HEK293 (cell line): ENCODE measurements at regions not wholly inside any gene's neighbourhood (a gene's known extent, or its start where the extent isn't known, plus 50 kb on each side); places are given as distances from the start of the nearest gene placed in this dataset.

ENCODE experiments used
- CTCF ChIA-PET: fragments of 350-600 bp; formaldehyde crosslinking; extraction: SDS; loops from one replicate; lab custom pipeline; 2021; ENCODE audit warnings: antibody characterized with exemption; lab: Yijun Ruan, JAX
- POLR2A ChIA-PET: fragments of 300-600 bp; formaldehyde crosslinking; extraction: SDS; loops from one replicate; lab custom pipeline; 2020; ENCODE audit warnings: antibody characterized with exemption, inconsistent platforms; lab: Yijun Ruan, JAX
- H3K27ac ChIP-seq: fragments of 200-500 bp; sonication (Bioruptor generic); 2 replicates; pipeline ENCODE4 v1.5.1; 2014; ENCODE audit warnings: low read depth, low read length, control low read depth, inconsistent platforms; ENCODE audit errors: extremely low read depth
- H3K36me3 ChIP-seq, 2 experiments: fragments of 200-500 bp in 1 of 2; sonication (Bioruptor generic) in 1 of 2; 1 replicate in 1 of 2; 2 replicates in 1 of 2; pipeline ENCODE4 v1.5.1; 2014 to 2017; ENCODE audit warnings: inconsistent platforms in 2 of 2, low read length in 2 of 2; ENCODE audit not compliant: control insufficient read depth in 2 of 2, insufficient read depth in 1 of 2
- H3K4me1 ChIP-seq: fragments of 200-500 bp; sonication (Bioruptor generic); 2 replicates; pipeline ENCODE4 v1.5.1; 2014; ENCODE audit warnings: mild to moderate bottlenecking, low read length, inconsistent platforms; ENCODE audit not compliant: control insufficient read depth, insufficient read depth
- H3K4me3 ChIP-seq: 2 replicates; pipeline ENCODE4 v1.5.1; 2011; ENCODE audit warnings: low read depth, mild to moderate bottlenecking, control low read depth, low read length, moderate library complexity
- H3K9me3 ChIP-seq: fragments of 200-500 bp; sonication (Bioruptor generic); 2 replicates; pipeline ENCODE4 v1.5.1; 2014; ENCODE audit warnings: low read depth, low read length, inconsistent platforms; ENCODE audit not compliant: control insufficient read depth, insufficient read depth
- AEBP2 ChIP-seq: fragments of 450-650 bp; formaldehyde crosslinking; IDR thresholded peaks from 2 replicates; pipeline ENCODE4 v1.5.1; 2016; ENCODE audit warnings: missing biosample characterization, missing genetic modification characterization, borderline replicate concordance
- ATF2 ChIP-seq: fragments of 450-650 bp; formaldehyde crosslinking; IDR thresholded peaks from 2 replicates; pipeline ENCODE4 v1.5.1; 2016; ENCODE audit warnings: missing biosample characterization, missing genetic modification characterization, low read depth
- BCL11B ChIP-seq: fragments of 450-650 bp; formaldehyde crosslinking; IDR thresholded peaks from 2 replicates; pipeline ENCODE4 v1.5.1; 2016; ENCODE audit warnings: low read depth, missing biosample characterization, missing genetic modification characterization
- GLIS2 ChIP-seq: fragments of 450-650 bp; formaldehyde crosslinking; IDR thresholded peaks from 2 replicates; pipeline ENCODE4 v1.5.1; 2016; ENCODE audit warnings: missing biosample characterization, missing genetic modification characterization
- PRDM10 ChIP-seq: fragments of 450-650 bp; formaldehyde crosslinking; IDR thresholded peaks from 2 replicates; pipeline ENCODE4 v1.5.1; 2016; ENCODE audit warnings: missing biosample characterization, missing genetic modification characterization
- RBAK ChIP-seq: fragments of 450-650 bp; formaldehyde crosslinking; IDR thresholded peaks from 2 replicates; pipeline ENCODE4 v1.5.1; 2016; ENCODE audit warnings: missing biosample characterization, missing genetic modification characterization
- ZNF133 ChIP-seq: fragments of 450-650 bp; formaldehyde crosslinking; IDR thresholded peaks from 2 replicates; pipeline ENCODE4 v1.5.1; 2016; ENCODE audit warnings: missing biosample characterization, missing genetic modification characterization
- ZNF155 ChIP-seq: fragments of 450-650 bp; formaldehyde crosslinking; IDR thresholded peaks from 2 replicates; pipeline ENCODE4 v1.5.1; 2016; ENCODE audit warnings: missing biosample characterization, missing genetic modification characterization
- ZNF23 ChIP-seq: fragments of 450-650 bp; formaldehyde crosslinking; IDR thresholded peaks from 2 replicates; pipeline ENCODE4 v1.5.1; 2016; ENCODE audit warnings: missing biosample characterization, missing genetic modification characterization, borderline replicate concordance
- ZNF37A ChIP-seq: fragments of 450-650 bp; IDR thresholded peaks from 2 replicates; pipeline ENCODE4 v1.5.1; 2018; ENCODE audit warnings: missing biosample characterization, missing genetic modification characterization
- ZNF404 ChIP-seq: fragments of 450-650 bp; formaldehyde crosslinking; IDR thresholded peaks from 2 replicates; pipeline ENCODE4 v1.5.1; 2017; ENCODE audit warnings: missing biosample characterization, missing genetic modification characterization
- ZNF426 ChIP-seq: fragments of 450-650 bp; formaldehyde crosslinking; IDR thresholded peaks from 2 replicates; pipeline ENCODE4 v1.5.1; 2017; ENCODE audit warnings: missing biosample characterization, missing genetic modification characterization, mild to moderate bottlenecking, inconsistent platforms, moderate library complexity
- ZNF530 ChIP-seq: fragments of 450-650 bp; formaldehyde crosslinking; IDR thresholded peaks from 2 replicates; pipeline ENCODE4 v1.5.1; 2016; ENCODE audit warnings: low read depth, missing biosample characterization, missing genetic modification characterization
- ZNF654 ChIP-seq: fragments of 450-650 bp; formaldehyde crosslinking; IDR thresholded peaks from 2 replicates; pipeline ENCODE4 v1.5.1; 2016; ENCODE audit warnings: low read depth, missing biosample characterization, missing genetic modification characterization
- ZNF670 ChIP-seq: fragments of 450-650 bp; formaldehyde crosslinking; IDR thresholded peaks from 2 replicates; pipeline ENCODE4 v1.5.1; 2016; ENCODE audit warnings: missing biosample characterization, missing genetic modification characterization, low read depth
- ZNF843 ChIP-seq: fragments of 450-650 bp; formaldehyde crosslinking; IDR thresholded peaks from 2 replicates; pipeline ENCODE4 v1.5.1; 2016; ENCODE audit warnings: missing biosample characterization, missing genetic modification characterization
- ZSCAN18 ChIP-seq: fragments of 450-650 bp; formaldehyde crosslinking; IDR thresholded peaks from 2 replicates; pipeline ENCODE4 v1.5.1; 2016; ENCODE audit warnings: missing biosample characterization, missing genetic modification characterization
- TF ChIP-seq, protein P1 (sequence below): fragments of 450-650 bp; formaldehyde crosslinking; IDR thresholded peaks from 2 replicates; pipeline ENCODE4 v1.5.1; 2016; ENCODE audit warnings: missing biosample characterization, missing genetic modification characterization
- TF ChIP-seq, protein P2 (sequence below): fragments of 450-650 bp; formaldehyde crosslinking; IDR thresholded peaks from 2 replicates; pipeline ENCODE4 v1.5.1; 2016; ENCODE audit warnings: missing biosample characterization, missing genetic modification characterization

- TF ChIP-seq, protein P1, sequence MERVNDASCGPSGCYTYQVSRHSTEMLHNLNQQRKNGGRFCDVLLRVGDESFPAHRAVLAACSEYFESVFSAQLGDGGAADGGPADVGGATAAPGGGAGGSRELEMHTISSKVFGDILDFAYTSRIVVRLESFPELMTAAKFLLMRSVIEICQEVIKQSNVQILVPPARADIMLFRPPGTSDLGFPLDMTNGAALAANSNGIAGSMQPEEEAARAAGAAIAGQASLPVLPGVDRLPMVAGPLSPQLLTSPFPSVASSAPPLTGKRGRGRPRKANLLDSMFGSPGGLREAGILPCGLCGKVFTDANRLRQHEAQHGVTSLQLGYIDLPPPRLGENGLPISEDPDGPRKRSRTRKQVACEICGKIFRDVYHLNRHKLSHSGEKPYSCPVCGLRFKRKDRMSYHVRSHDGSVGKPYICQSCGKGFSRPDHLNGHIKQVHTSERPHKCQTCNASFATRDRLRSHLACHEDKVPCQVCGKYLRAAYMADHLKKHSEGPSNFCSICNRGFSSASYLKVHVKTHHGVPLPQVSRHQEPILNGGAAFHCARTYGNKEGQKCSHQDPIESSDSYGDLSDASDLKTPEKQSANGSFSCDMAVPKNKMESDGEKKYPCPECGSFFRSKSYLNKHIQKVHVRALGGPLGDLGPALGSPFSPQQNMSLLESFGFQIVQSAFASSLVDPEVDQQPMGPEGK = no peak
Observed at GRCh38 chr20:22746957-22747356, 162.6 kb upstream of the FOXA2 start (continued).

GRCh38 chr20:22752324-22752723, 168.0 kb upstream of the FOXA2 start:
- Histone ChIP-seq H3K9me3 (no peaks in the 10 kb centered on the region), H3K4me1 (no peaks in the 10 kb centered on the region), H3K27ac (no peak overlapping the region), H3K36me3 (no peaks in the 10 kb centered on the region), H3K4me3 (no peak overlapping the region)
- POLR2A ChIA-PET = no interaction called here
- CTCF ChIA-PET = interaction anchor here (0.9 kb wide), 1 partner anchor 60 kb away, joined by 3 read pairs; no protein-coding TSS in a partner anchor
- TF ChIP-seq ZNF654 (no peak), PRDM10 (tag by site-specific recombination) (no peak), ZNF530 (no peak), ZSCAN18 (tag by site-specific recombination) (no peak), ZNF155 (tag by site-specific recombination) (no peak), ZNF843 (no peak), ZNF670 (tag by site-specific recombination) (no peak), RBAK (tag by site-specific recombination) (no peak), ZNF404 (no peak), ZNF426 (tag by site-specific recombination) (no peak), ZNF23 (tag by site-specific recombination) (no peak), GLIS2 (tag by site-specific recombination) (no peak)
- TF ChIP-seq, protein P2, sequence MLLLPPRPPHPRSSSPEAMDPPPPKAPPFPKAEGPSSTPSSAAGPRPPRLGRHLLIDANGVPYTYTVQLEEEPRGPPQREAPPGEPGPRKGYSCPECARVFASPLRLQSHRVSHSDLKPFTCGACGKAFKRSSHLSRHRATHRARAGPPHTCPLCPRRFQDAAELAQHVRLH (tag by site-specific recombination) = no peak

DNA sequence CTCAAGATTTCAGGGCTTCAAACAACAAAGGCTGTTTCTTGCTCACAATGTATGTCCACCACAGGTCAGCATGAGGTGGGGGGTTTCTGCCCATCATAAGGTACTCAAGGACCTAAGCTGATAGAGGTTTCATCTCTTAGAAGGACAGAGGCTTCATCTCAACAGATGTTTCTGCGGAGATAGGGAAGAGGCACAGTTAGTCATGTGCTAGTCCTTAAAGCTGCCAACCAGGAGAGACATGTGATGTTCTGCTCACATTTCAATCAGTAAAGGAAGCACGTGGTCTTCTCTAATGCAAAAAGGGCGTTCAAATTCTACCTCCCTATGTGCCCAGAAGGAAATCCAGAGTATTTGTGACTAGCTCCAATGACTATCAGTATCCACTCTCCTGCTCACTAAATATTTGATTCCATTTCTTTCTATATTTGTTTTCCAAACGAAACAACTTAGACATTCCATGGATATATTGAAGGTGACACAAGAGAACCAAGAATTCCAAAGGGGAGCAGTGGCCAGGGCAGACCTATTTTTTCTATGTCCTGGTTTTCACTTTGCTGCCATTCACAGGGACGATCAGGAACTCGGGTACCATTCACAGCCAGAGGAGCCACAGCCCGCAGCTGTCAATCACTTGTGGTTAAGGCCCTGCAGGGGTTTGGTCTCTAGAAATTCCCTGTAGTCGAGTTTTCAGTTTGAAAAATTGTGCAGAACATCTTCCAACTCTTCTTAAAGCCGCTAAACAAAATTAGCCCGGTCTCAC, 173.2 kb upstream of the FOXA2 start:
- ChIA-PET POLR2A (no interaction called here), CTCF (interaction anchor here (0.6 to 1.1 kb wide), 3 partner anchors 11 to 532 kb away, joined by 3 to 4 read pairs (median 3); no protein-coding TSS in a partner anchor)
- no peak overlapping the region for H3K27ac ChIP-seq
- no peaks in the 10 kb centered on the region for H3K36me3 ChIP-seq
- H3K4me3 ChIP-seq = no peak overlapping the region
- H3K9me3 ChIP-seq = no peaks in the 10 kb centered on the region
- H3K4me1 ChIP-seq = no peaks in the 10 kb centered on the region
- TF ChIP-seq ZNF155 (tag by site-specific recombination) = no peak
- TF ChIP-seq ATF2 (tag by site-specific recombination) = no peak
- no peak for TF ChIP-seq ZNF37A (tag by site-specific recombination)
- no peak for TF ChIP-seq ZNF133 (tag by site-specific recombination)
- no peak for TF ChIP-seq BCL11B (tag by site-specific recombination)
- no peak for TF ChIP-seq AEBP2 (tag by site-specific recombination)
